Spleen (tissue), 7 donors: ENCODE measurements at regions not wholly inside any gene's neighbourhood (a gene's known extent, or its start where the extent isn't known, plus 50 kb on each side); places are given as distances from the start of the nearest gene placed in this dataset.

ENCODE experiments used
- CTCF ChIP-seq, 11 experiments: fragments of 200-600 bp in 7 of 11; fragments of 450-650 bp in 4 of 11; sonication (generic) in 4 of 11; IDR thresholded peaks in 8 of 11; conservative IDR thresholded peaks in 3 of 11; 1 replicate in 7 of 11; 2 replicates in 4 of 11; pipeline versions ENCODE4 v1.4.0 to v1.8.0; 2016 to 2021; ENCODE audit warnings: antibody characterized with exemption in 11 of 11, inconsistent platforms in 4 of 11, mild to moderate bottlenecking in 1 of 11
- POLR2A ChIP-seq, 3 donors: fragments of 450-650 bp; IDR thresholded peaks; one replicate each; pipeline ENCODE4 v1.5.1; 2017; ENCODE audit warnings: antibody characterized with exemption in 3 of 3, mild to moderate bottlenecking in 1 of 3
- donor health status: DM: no; HTN: no; CAD: no; lungs with moderate emphysema.
- donor health status: DM: no; HTN: no; CAD: no.
- donor health status: DM: no; HTN: no; CAD: no.

- TF ChIP-seq POLR2A (IDR thresholded peaks at IDR 0.05): no peak
- no peak for TF ChIP-seq CTCF (IDR thresholded peaks at IDR 0.05 in 8 of 11, conservative IDR thresholded peaks at IDR 0.05 in 3 of 11)
Observed at GRCh38 chr5:63310644-63311043, 651.6 kb downstream of the HTR1A start.
